ENCODE measurements at regions not wholly inside any gene's neighbourhood (a gene's known extent, or its start where the extent isn't known, plus 50 kb on each side); places are given as distances from the start of the nearest gene placed in this dataset.

- no peaks in the 10 kb centered on the region for H3K27me3 ChIP-seq
- H3K9me3 ChIP-seq = no peaks in the 10 kb centered on the region
- no peaks in the 10 kb centered on the region for H3K4me1 ChIP-seq
- no peak overlapping the region for H3K4me3 ChIP-seq
- no peak overlapping the region for H3K27ac ChIP-seq
- no peak for TF ChIP-seq EP300 (IDR thresholded peaks at IDR 0.05)
- no peak for TF ChIP-seq POLR2A (IDR thresholded peaks at IDR 0.05)
- TF ChIP-seq POLR2AphosphoS5 (IDR thresholded peaks at IDR 0.05) = no peak
- TF ChIP-seq, protein P1, sequence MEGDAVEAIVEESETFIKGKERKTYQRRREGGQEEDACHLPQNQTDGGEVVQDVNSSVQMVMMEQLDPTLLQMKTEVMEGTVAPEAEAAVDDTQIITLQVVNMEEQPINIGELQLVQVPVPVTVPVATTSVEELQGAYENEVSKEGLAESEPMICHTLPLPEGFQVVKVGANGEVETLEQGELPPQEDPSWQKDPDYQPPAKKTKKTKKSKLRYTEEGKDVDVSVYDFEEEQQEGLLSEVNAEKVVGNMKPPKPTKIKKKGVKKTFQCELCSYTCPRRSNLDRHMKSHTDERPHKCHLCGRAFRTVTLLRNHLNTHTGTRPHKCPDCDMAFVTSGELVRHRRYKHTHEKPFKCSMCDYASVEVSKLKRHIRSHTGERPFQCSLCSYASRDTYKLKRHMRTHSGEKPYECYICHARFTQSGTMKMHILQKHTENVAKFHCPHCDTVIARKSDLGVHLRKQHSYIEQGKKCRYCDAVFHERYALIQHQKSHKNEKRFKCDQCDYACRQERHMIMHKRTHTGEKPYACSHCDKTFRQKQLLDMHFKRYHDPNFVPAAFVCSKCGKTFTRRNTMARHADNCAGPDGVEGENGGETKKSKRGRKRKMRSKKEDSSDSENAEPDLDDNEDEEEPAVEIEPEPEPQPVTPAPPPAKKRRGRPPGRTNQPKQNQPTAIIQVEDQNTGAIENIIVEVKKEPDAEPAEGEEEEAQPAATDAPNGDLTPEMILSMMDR (IDR thresholded peaks at IDR 0.05) = no peak
- 11 to 32% (median 17%) methylated on average over 1 of the region's 1 CpG for WGBS, 5 donors
- intact Hi-C loops (cut with DNase I; ENCODE audit: low total_unique reads) = no loop called here
- no peak for DNase-seq
- H3K36me3 ChIP-seq = no peaks in the 10 kb centered on the region
Observed at GRCh38 chr4:136690360-136690759, 841.9 kb downstream of the PCDH18 start.

GRCh38 chr4:136687596-136687995, 844.7 kb downstream of the PCDH18 start:
- H3K4me3 ChIP-seq = no peak overlapping the region
- DNase-seq = no peak
- intact Hi-C loops (cut with DNase I; ENCODE audit: low total_unique reads) = no loop called here
- no peaks in the 10 kb centered on the region for H3K4me1 ChIP-seq
- WGBS, 5 donors = 72 to 90% (median 78%) methylated on average over 2 of the region's 2 CpGs
- H3K27ac ChIP-seq = no peak overlapping the region
- H3K36me3 ChIP-seq = no peaks in the 10 kb centered on the region
- TF ChIP-seq, protein P1 (IDR thresholded peaks at IDR 0.05) = no peak
- TF ChIP-seq EP300 (IDR thresholded peaks at IDR 0.05) (no peak), POLR2AphosphoS5 (IDR thresholded peaks at IDR 0.05) (no peak), POLR2A (IDR thresholded peaks at IDR 0.05) (no peak)
- H3K27me3 ChIP-seq = no peaks in the 10 kb centered on the region
- no peaks in the 10 kb centered on the region for H3K9me3 ChIP-seq

DNA sequence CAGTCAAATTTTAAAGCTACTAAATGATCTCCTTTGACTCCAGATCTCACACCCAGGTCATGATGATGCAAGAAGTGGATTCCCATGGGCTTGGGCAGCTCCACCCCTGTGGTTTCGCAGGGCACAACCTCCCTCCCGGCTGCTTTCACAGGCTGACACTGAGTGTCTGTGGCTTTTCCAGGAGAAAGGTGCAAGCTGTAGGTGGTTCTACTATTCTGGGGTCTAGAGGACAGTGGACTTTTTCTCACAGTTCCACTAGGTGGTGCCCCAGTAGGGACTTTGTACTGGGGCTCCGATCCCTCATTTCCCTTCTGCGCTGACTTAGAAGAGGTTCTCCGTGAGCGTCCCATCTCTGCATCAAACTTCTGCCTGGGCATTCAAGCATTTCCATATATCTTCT, 845.2 kb downstream of the PCDH18 start:
- Histone ChIP-seq H3K27ac (no peak overlapping the region), H3K4me1 (no peaks in the 10 kb centered on the region), H3K36me3 (no peaks in the 10 kb centered on the region), H3K4me3 (no peak overlapping the region), H3K27me3 (no peaks in the 10 kb centered on the region), H3K9me3 (no peaks in the 10 kb centered on the region)
- WGBS, 5 donors = 77 to 98% (median 92%) methylated on average over 6 of the region's 6 CpGs
- TF ChIP-seq POLR2AphosphoS5 (IDR thresholded peaks at IDR 0.05) (no peak), POLR2A (IDR thresholded peaks at IDR 0.05) (no peak), EP300 (IDR thresholded peaks at IDR 0.05) (no peak)
- TF ChIP-seq, protein P1 (IDR thresholded peaks at IDR 0.05) = no peak
- DNase-seq = no peak
- intact Hi-C loops (cut with DNase I; ENCODE audit: low total_unique reads) = no loop called here

DNA sequence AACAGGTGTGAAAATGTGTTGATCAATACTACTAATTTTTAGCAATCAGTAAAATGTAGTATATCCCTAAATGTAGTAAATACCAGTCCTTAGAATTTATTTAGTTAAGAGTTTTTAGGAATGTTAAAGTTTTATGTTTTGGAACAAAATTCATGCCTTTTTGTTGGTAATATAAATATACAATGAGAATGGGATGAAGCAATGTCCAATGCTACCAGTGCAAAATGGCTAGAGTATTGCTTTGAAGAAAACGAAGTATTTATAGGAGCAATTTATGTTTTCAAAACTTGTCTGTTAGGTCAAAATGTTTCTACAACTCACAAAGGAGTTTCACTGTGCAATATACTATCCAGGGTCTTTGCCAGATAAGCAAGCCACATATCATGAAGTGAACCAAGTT, 851.5 kb downstream of the PCDH18 start:
- H3K9me3 ChIP-seq = no peaks in the 10 kb centered on the region
- no peaks in the 10 kb centered on the region for H3K36me3 ChIP-seq
- intact Hi-C loops (cut with DNase I; ENCODE audit: low total_unique reads) = no loop called here
- TF ChIP-seq POLR2A (IDR thresholded peaks at IDR 0.05) = no peak
- TF ChIP-seq POLR2AphosphoS5 (IDR thresholded peaks at IDR 0.05) = no peak
- no peak for TF ChIP-seq EP300 (IDR thresholded peaks at IDR 0.05)
- TF ChIP-seq, protein P1 (IDR thresholded peaks at IDR 0.05) = no peak
- no peak for DNase-seq
- H3K27me3 ChIP-seq = no peaks in the 10 kb centered on the region
- H3K27ac ChIP-seq = no peak overlapping the region
- no peak overlapping the region for H3K4me3 ChIP-seq
- H3K4me1 ChIP-seq = peaks cover 0 to 9% (median 0%) of the 10 kb centered on the region in 4 donors
- 53 to 71% (median 64%) methylated on average over 1 of the region's 1 CpG for WGBS, 5 donors

All from stomach (tissue), 8 donors.